Peyer's patch (tissue), 4 donors: ENCODE measurements at regions not wholly inside any gene's neighbourhood (a gene's known extent, or its start where the extent isn't known, plus 50 kb on each side); places are given as distances from the start of the nearest gene placed in this dataset.

Experiments used
- POLR2A ChIP-seq, 2 donors: fragments of 450-650 bp; IDR thresholded peaks; one replicate each; pipeline ENCODE4 v1.5.1; 2017; ENCODE audit warnings: antibody characterized with exemption in 2 of 2, mild to moderate bottlenecking in 2 of 2, moderate library complexity in 2 of 2
- TF ChIP-seq, protein P1 (sequence below), 6 experiments: fragments of 450-650 bp in 4 of 6; fragments of 200-600 bp in 2 of 6; sonication (generic) in 1 of 6; IDR thresholded peaks; one replicate each; pipeline ENCODE4 v1.5.1; 2017 to 2019; ENCODE audit warnings: antibody characterized with exemption in 6 of 6, mild to moderate bottlenecking in 3 of 6, moderate library complexity in 1 of 6

DNA sequence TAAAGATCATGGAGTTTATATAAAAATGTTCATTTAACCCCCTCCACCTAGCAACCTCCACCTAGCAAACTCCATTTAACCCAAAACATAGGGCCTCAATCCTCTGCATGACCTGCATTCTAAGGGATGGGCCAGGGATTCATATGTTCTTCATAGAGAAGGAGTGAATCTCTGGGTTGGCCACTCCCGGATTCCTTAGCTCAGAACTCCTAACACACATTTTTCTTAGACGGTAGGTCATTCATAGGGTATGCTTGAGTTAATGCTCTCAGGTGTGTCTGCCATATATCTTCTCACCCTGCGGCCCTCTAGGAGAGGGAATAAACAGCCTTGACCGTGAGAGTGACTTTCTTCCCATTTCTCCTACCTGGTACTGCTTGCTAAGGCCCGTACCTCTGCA lies 102.0 kb upstream of the IGSF10 start:
- TF ChIP-seq, protein P1, sequence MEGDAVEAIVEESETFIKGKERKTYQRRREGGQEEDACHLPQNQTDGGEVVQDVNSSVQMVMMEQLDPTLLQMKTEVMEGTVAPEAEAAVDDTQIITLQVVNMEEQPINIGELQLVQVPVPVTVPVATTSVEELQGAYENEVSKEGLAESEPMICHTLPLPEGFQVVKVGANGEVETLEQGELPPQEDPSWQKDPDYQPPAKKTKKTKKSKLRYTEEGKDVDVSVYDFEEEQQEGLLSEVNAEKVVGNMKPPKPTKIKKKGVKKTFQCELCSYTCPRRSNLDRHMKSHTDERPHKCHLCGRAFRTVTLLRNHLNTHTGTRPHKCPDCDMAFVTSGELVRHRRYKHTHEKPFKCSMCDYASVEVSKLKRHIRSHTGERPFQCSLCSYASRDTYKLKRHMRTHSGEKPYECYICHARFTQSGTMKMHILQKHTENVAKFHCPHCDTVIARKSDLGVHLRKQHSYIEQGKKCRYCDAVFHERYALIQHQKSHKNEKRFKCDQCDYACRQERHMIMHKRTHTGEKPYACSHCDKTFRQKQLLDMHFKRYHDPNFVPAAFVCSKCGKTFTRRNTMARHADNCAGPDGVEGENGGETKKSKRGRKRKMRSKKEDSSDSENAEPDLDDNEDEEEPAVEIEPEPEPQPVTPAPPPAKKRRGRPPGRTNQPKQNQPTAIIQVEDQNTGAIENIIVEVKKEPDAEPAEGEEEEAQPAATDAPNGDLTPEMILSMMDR (IDR thresholded peaks at IDR 0.05), result no peak
- TF ChIP-seq POLR2A (IDR thresholded peaks at IDR 0.05), result no peak
